ENCODE measurements at regions not wholly inside any gene's neighbourhood (a gene's known extent, or its start where the extent isn't known, plus 50 kb on each side); places are given as distances from the start of the nearest gene placed in this dataset.

DNA sequence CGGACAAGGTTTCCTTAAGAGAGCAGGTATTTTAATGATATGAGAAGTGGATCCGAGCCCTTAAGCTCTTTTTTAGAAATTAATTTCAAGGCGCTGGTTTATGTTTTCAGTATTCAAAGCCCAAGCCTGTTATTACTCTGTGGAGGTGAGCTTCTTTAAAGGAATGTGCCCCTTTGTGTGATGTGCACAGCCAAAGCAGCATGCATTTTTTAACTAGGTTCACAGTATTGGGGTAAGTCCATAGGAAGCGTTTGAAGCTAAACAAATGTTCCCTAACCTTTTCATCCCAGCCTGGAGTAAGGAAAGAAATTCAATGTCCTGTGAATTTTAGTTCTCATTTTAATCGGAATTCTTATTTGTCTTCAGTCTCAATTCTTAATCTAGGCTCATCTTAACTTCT lies 217.5 kb downstream of the KCTD12 start:
- TF ChIP-seq POLR2A (IDR thresholded peaks at IDR 0.05; ENCODE audit: low read depth, low read length) (no peak), JUN (IDR thresholded peaks at IDR 0.05; ENCODE audit: borderline replicate concordance, insufficient read depth, insufficient read length, low read depth) (no peak), POLR2AphosphoS5 (IDR thresholded peaks at IDR 0.05; ENCODE audit: insufficient read depth, low read depth, low read length) (no peak), MYC (IDR thresholded peaks at IDR 0.05; ENCODE audit: low read depth, low read length) (no peak)
- TF ChIP-seq, protein P1, sequence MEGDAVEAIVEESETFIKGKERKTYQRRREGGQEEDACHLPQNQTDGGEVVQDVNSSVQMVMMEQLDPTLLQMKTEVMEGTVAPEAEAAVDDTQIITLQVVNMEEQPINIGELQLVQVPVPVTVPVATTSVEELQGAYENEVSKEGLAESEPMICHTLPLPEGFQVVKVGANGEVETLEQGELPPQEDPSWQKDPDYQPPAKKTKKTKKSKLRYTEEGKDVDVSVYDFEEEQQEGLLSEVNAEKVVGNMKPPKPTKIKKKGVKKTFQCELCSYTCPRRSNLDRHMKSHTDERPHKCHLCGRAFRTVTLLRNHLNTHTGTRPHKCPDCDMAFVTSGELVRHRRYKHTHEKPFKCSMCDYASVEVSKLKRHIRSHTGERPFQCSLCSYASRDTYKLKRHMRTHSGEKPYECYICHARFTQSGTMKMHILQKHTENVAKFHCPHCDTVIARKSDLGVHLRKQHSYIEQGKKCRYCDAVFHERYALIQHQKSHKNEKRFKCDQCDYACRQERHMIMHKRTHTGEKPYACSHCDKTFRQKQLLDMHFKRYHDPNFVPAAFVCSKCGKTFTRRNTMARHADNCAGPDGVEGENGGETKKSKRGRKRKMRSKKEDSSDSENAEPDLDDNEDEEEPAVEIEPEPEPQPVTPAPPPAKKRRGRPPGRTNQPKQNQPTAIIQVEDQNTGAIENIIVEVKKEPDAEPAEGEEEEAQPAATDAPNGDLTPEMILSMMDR (IDR thresholded peaks at IDR 0.05; ENCODE audit: extremely low read depth in 1 of 2, insufficient read depth in 1 of 2, low read depth in 1 of 2, low read length in 2 of 2), result no peak

All from endothelial cell of umbilical vein (primary cell).